ENCODE measurements at regions not wholly inside any gene's neighbourhood (a gene's known extent, or its start where the extent isn't known, plus 50 kb on each side); places are given as distances from the start of the nearest gene placed in this dataset.

- Histone ChIP-seq H3K9ac (ENCODE audit: low read length) (no peak overlapping the region), H3K4me3 (ENCODE audit: low read length) (no peak overlapping the region), H3K4me1 (ENCODE audit: control insufficient read depth, insufficient read depth, low read length) (no peaks in the 10 kb centered on the region), H3K36me3 (ENCODE audit: control insufficient read depth, insufficient read depth, low read length) (no peaks in the 10 kb centered on the region), H3K9me3 (ENCODE audit: control insufficient read depth, low read length) (no peaks in the 10 kb centered on the region), H3K27me3 (ENCODE audit: control insufficient read depth, insufficient read depth, low read length) (no peaks in the 10 kb centered on the region)
Measured at GRCh38 chr15:60077581-60078359, 73.7 kb downstream of the FOXB1 start.

GRCh38 chr15:60079210-60079609 is 75.1 kb downstream of the FOXB1 start:
- no peak overlapping the region for H3K4me3 ChIP-seq (ENCODE audit: low read length)
- no peaks in the 10 kb centered on the region for H3K4me1 ChIP-seq (ENCODE audit: control insufficient read depth, insufficient read depth, low read length)
- H3K9me3 ChIP-seq (ENCODE audit: control insufficient read depth, low read length) = no peaks in the 10 kb centered on the region
- no peak overlapping the region for H3K9ac ChIP-seq (ENCODE audit: low read length)
- no peaks in the 10 kb centered on the region for H3K27me3 ChIP-seq (ENCODE audit: control insufficient read depth, insufficient read depth, low read length)
- no peaks in the 10 kb centered on the region for H3K36me3 ChIP-seq (ENCODE audit: control insufficient read depth, insufficient read depth, low read length)

- no peaks in the 10 kb centered on the region for H3K36me3 ChIP-seq (ENCODE audit: control insufficient read depth, insufficient read depth, low read length)
- no peaks in the 10 kb centered on the region for H3K9me3 ChIP-seq (ENCODE audit: control insufficient read depth, low read length)
- H3K27me3 ChIP-seq (ENCODE audit: control insufficient read depth, insufficient read depth, low read length) = no peaks in the 10 kb centered on the region
- no peak overlapping the region for H3K9ac ChIP-seq (ENCODE audit: low read length)
- no peaks in the 10 kb centered on the region for H3K4me1 ChIP-seq (ENCODE audit: control insufficient read depth, insufficient read depth, low read length)
- H3K4me3 ChIP-seq (ENCODE audit: low read length) = no peak overlapping the region
Measured at GRCh38 chr15:60081976-60082375, 77.9 kb downstream of the FOXB1 start.

GRCh38 chr15:60083318-60083717 is 79.2 kb downstream of the FOXB1 start:
- Histone ChIP-seq H3K9ac (ENCODE audit: low read length) (no peak overlapping the region), H3K4me3 (ENCODE audit: low read length) (no peak overlapping the region), H3K36me3 (ENCODE audit: control insufficient read depth, insufficient read depth, low read length) (no peaks in the 10 kb centered on the region), H3K9me3 (ENCODE audit: control insufficient read depth, low read length) (no peaks in the 10 kb centered on the region), H3K27me3 (ENCODE audit: control insufficient read depth, insufficient read depth, low read length) (no peaks in the 10 kb centered on the region), H3K4me1 (ENCODE audit: control insufficient read depth, insufficient read depth, low read length) (no peaks in the 10 kb centered on the region)

- Histone ChIP-seq H3K9me3 (ENCODE audit: control insufficient read depth, low read length) (no peaks in the 10 kb centered on the region), H3K4me3 (ENCODE audit: low read length) (no peak overlapping the region), H3K27me3 (ENCODE audit: control insufficient read depth, insufficient read depth, low read length) (no peaks in the 10 kb centered on the region), H3K36me3 (ENCODE audit: control insufficient read depth, insufficient read depth, low read length) (no peaks in the 10 kb centered on the region), H3K4me1 (ENCODE audit: control insufficient read depth, insufficient read depth, low read length) (no peaks in the 10 kb centered on the region), H3K9ac (ENCODE audit: low read length) (no peak overlapping the region)
Measured at GRCh38 chr15:60086681-60087429, 82.7 kb downstream of the FOXB1 start.

- Histone ChIP-seq H3K36me3 (ENCODE audit: control insufficient read depth, insufficient read depth, low read length) (no peaks in the 10 kb centered on the region), H3K9ac (ENCODE audit: low read length) (no peak overlapping the region), H3K27me3 (ENCODE audit: control insufficient read depth, insufficient read depth, low read length) (no peaks in the 10 kb centered on the region), H3K4me3 (ENCODE audit: low read length) (no peak overlapping the region), H3K4me1 (ENCODE audit: control insufficient read depth, insufficient read depth, low read length) (no peaks in the 10 kb centered on the region), H3K9me3 (ENCODE audit: control insufficient read depth, low read length) (no peaks in the 10 kb centered on the region)
Measured at GRCh38 chr15:60087561-60087960, 83.5 kb downstream of the FOXB1 start.

GRCh38 chr15:60090747-60091146 is 86.6 kb downstream of the FOXB1 start:
- no peaks in the 10 kb centered on the region for H3K4me1 ChIP-seq (ENCODE audit: control insufficient read depth, insufficient read depth, low read length)
- H3K9me3 ChIP-seq (ENCODE audit: control insufficient read depth, low read length) = no peaks in the 10 kb centered on the region
- no peak overlapping the region for H3K4me3 ChIP-seq (ENCODE audit: low read length)
- H3K27me3 ChIP-seq (ENCODE audit: control insufficient read depth, insufficient read depth, low read length) = peaks cover 2% of the 10 kb centered on the region
- H3K36me3 ChIP-seq (ENCODE audit: control insufficient read depth, insufficient read depth, low read length) = no peaks in the 10 kb centered on the region
- H3K9ac ChIP-seq (ENCODE audit: low read length) = no peak overlapping the region

- Histone ChIP-seq H3K9me3 (ENCODE audit: control insufficient read depth, low read length) (no peaks in the 10 kb centered on the region), H3K36me3 (ENCODE audit: control insufficient read depth, insufficient read depth, low read length) (no peaks in the 10 kb centered on the region), H3K9ac (ENCODE audit: low read length) (no peak overlapping the region), H3K4me1 (ENCODE audit: control insufficient read depth, insufficient read depth, low read length) (no peaks in the 10 kb centered on the region), H3K27me3 (ENCODE audit: control insufficient read depth, insufficient read depth, low read length) (peaks cover 2% of the 10 kb centered on the region), H3K4me3 (ENCODE audit: low read length) (no peak overlapping the region)
Measured at GRCh38 chr15:60091157-60091556, 87.0 kb downstream of the FOXB1 start.

GRCh38 chr15:60091911-60092310 is 87.8 kb downstream of the FOXB1 start:
- H3K9ac ChIP-seq (ENCODE audit: low read length) = no peak overlapping the region

GRCh38 chr15:60093273-60094067 is 89.4 kb downstream of the FOXB1 start:
- H3K4me3 ChIP-seq (ENCODE audit: low read length) = no peak overlapping the region
- no peaks in the 10 kb centered on the region for H3K36me3 ChIP-seq (ENCODE audit: control insufficient read depth, insufficient read depth, low read length)
- H3K27me3 ChIP-seq (ENCODE audit: control insufficient read depth, insufficient read depth, low read length) = peaks cover 2% of the 10 kb centered on the region
- no peaks in the 10 kb centered on the region for H3K9me3 ChIP-seq (ENCODE audit: control insufficient read depth, low read length)
- no peak overlapping the region for H3K9ac ChIP-seq (ENCODE audit: low read length)
- no peaks in the 10 kb centered on the region for H3K4me1 ChIP-seq (ENCODE audit: control insufficient read depth, insufficient read depth, low read length)

More at GRCh38 chr15:60091911-60092310, 87.8 kb downstream of the FOXB1 start:
- Histone ChIP-seq H3K9me3 (ENCODE audit: control insufficient read depth, low read length) (no peaks in the 10 kb centered on the region), H3K27me3 (ENCODE audit: control insufficient read depth, insufficient read depth, low read length) (peaks cover 2% of the 10 kb centered on the region), H3K4me3 (ENCODE audit: low read length) (no peak overlapping the region), H3K4me1 (ENCODE audit: control insufficient read depth, insufficient read depth, low read length) (no peaks in the 10 kb centered on the region), H3K36me3 (ENCODE audit: control insufficient read depth, insufficient read depth, low read length) (no peaks in the 10 kb centered on the region)

GRCh38 chr15:60095711-60096110 is 91.6 kb downstream of the FOXB1 start:
- H3K9ac ChIP-seq (ENCODE audit: low read length) = no peak overlapping the region
- H3K36me3 ChIP-seq (ENCODE audit: control insufficient read depth, insufficient read depth, low read length) = no peaks in the 10 kb centered on the region
- H3K9me3 ChIP-seq (ENCODE audit: control insufficient read depth, low read length) = no peaks in the 10 kb centered on the region
- H3K4me1 ChIP-seq (ENCODE audit: control insufficient read depth, insufficient read depth, low read length) = no peaks in the 10 kb centered on the region
- H3K27me3 ChIP-seq (ENCODE audit: control insufficient read depth, insufficient read depth, low read length) = peaks cover 2% of the 10 kb centered on the region
- H3K4me3 ChIP-seq (ENCODE audit: low read length) = no peak overlapping the region

GRCh38 chr15:60096157-60096556 is 92.0 kb downstream of the FOXB1 start:
- H3K4me1 ChIP-seq (ENCODE audit: control insufficient read depth, insufficient read depth, low read length) = no peaks in the 10 kb centered on the region
- no peaks in the 10 kb centered on the region for H3K9me3 ChIP-seq (ENCODE audit: control insufficient read depth, low read length)
- no peaks in the 10 kb centered on the region for H3K36me3 ChIP-seq (ENCODE audit: control insufficient read depth, insufficient read depth, low read length)
- no peak overlapping the region for H3K9ac ChIP-seq (ENCODE audit: low read length)
- no peak overlapping the region for H3K4me3 ChIP-seq (ENCODE audit: low read length)
- peaks cover 2% of the 10 kb centered on the region for H3K27me3 ChIP-seq (ENCODE audit: control insufficient read depth, insufficient read depth, low read length)

Measured in mucosa of stomach (tissue), 1 donor.